ENCODE measurements at regions not wholly inside any gene's neighbourhood (a gene's known extent, or its start where the extent isn't known, plus 50 kb on each side); places are given as distances from the start of the nearest gene placed in this dataset.
"Not testable (repeated sequence)": the region's sequence is repeated elsewhere in the genome, so short reads cannot be mapped to it uniquely, and the experiment has no call there.

- Histone ChIP-seq H3K9me3 (ENCODE audit: control insufficient read depth in 4 of 4, insufficient read depth in 3 of 4, low read length in 3 of 4) (peaks cover 0 to 6% (median 0%) of the 10 kb centered on the region in 4 donors), H3K4me1 (ENCODE audit: control insufficient read depth in 5 of 5, insufficient read depth in 5 of 5, low read length in 5 of 5) (no peaks in the 10 kb centered on the region), H3K27me3 (ENCODE audit: control insufficient read depth in 3 of 3, insufficient read depth in 3 of 3, low read length in 2 of 3) (no peaks in the 10 kb centered on the region), H3K4me3 (no peak overlapping the region), H3K27ac (ENCODE audit: low read depth in 1 of 2, low read length in 1 of 2) (no peak overlapping the region), H3K36me3 (ENCODE audit: control insufficient read depth in 4 of 4, insufficient read depth in 4 of 4, low read length in 4 of 4) (no peaks in the 10 kb centered on the region), H3K9ac (ENCODE audit: insufficient read depth in 1 of 2, low read length in 2 of 2) (no peak overlapping the region)
- TF ChIP-seq CTCF (IDR thresholded peaks at IDR 0.05; ENCODE audit: control extremely low read depth, extremely low read depth): no peak
- no peak for DNase-seq
- ATAC-seq (ENCODE audit: insufficient read depth, low FRiP score): no peak
- WGBS, 2 donors: 66 to 69% methylated on average over 4 of the region's 4 CpGs
Observed at GRCh38 chr18:68164909-68165308, 550.0 kb downstream of the TMX3 start.

- not testable (repeated sequence) for ATAC-seq (ENCODE audit: insufficient read depth, low FRiP score); H3K4me3 ChIP-seq; H3K4me1 ChIP-seq (ENCODE audit: control insufficient read depth in 5 of 5, insufficient read depth in 5 of 5, low read length in 5 of 5); H3K27me3 ChIP-seq (ENCODE audit: control insufficient read depth in 3 of 3, insufficient read depth in 3 of 3, low read length in 2 of 3); H3K9ac ChIP-seq (ENCODE audit: insufficient read depth in 1 of 2, low read length in 2 of 2); H3K9me3 ChIP-seq (ENCODE audit: control insufficient read depth in 4 of 4, insufficient read depth in 3 of 4, low read length in 3 of 4); H3K36me3 ChIP-seq (ENCODE audit: control insufficient read depth in 4 of 4, insufficient read depth in 4 of 4, low read length in 4 of 4); DNase-seq; H3K27ac ChIP-seq (ENCODE audit: low read depth in 1 of 2, low read length in 1 of 2)
- WGBS, 2 donors: 77 to 80% methylated on average over 5 of the region's 5 CpGs
Observed at GRCh38 chr18:68153821-68154220, 561.1 kb downstream of the TMX3 start.

- Histone ChIP-seq H3K4me1 (ENCODE audit: control insufficient read depth in 5 of 5, insufficient read depth in 5 of 5, low read length in 5 of 5) (no peaks in the 10 kb centered on the region), H3K4me3 (no peak overlapping the region), H3K36me3 (ENCODE audit: control insufficient read depth in 4 of 4, insufficient read depth in 4 of 4, low read length in 4 of 4) (no peaks in the 10 kb centered on the region), H3K27ac (ENCODE audit: low read depth in 1 of 2, low read length in 1 of 2) (no peak overlapping the region), H3K27me3 (ENCODE audit: control insufficient read depth in 3 of 3, insufficient read depth in 3 of 3, low read length in 2 of 3) (no peaks in the 10 kb centered on the region), H3K9me3 (ENCODE audit: control insufficient read depth in 4 of 4, insufficient read depth in 3 of 4, low read length in 3 of 4) (peaks cover 0 to 2% (median 0%) of the 10 kb centered on the region in 4 donors), H3K9ac (ENCODE audit: insufficient read depth in 1 of 2, low read length in 2 of 2) (no peak overlapping the region)
- 71 to 75% methylated on average over 7 of the region's 7 CpGs for WGBS, 2 donors
- ATAC-seq (ENCODE audit: insufficient read depth, low FRiP score) (no peak), DNase-seq (no peak)
- no peak for TF ChIP-seq CTCF (IDR thresholded peaks at IDR 0.05; ENCODE audit: control extremely low read depth, extremely low read depth)
Observed at GRCh38 chr18:68152770-68153169, 562.1 kb downstream of the TMX3 start.

GRCh38 chr18:68150961-68151360, 563.9 kb downstream of the TMX3 start:
- 69 to 81% methylated on average over 2 of the region's 2 CpGs for WGBS, 2 donors
- no peak for TF ChIP-seq CTCF (IDR thresholded peaks at IDR 0.05; ENCODE audit: control extremely low read depth, extremely low read depth)
- DNase-seq (no peak), ATAC-seq (ENCODE audit: insufficient read depth, low FRiP score) (no peak)
- Histone ChIP-seq H3K9ac (ENCODE audit: insufficient read depth in 1 of 2, low read length in 2 of 2) (no peak overlapping the region), H3K27ac (ENCODE audit: low read depth in 1 of 2, low read length in 1 of 2) (no peak overlapping the region), H3K27me3 (ENCODE audit: control insufficient read depth in 3 of 3, insufficient read depth in 3 of 3, low read length in 2 of 3) (no peaks in the 10 kb centered on the region), H3K4me3 (no peak overlapping the region), H3K9me3 (ENCODE audit: control insufficient read depth in 4 of 4, insufficient read depth in 3 of 4, low read length in 3 of 4) (peaks cover 0 to 2% (median 0%) of the 10 kb centered on the region in 4 donors), H3K4me1 (ENCODE audit: control insufficient read depth in 5 of 5, insufficient read depth in 5 of 5, low read length in 5 of 5) (no peaks in the 10 kb centered on the region), H3K36me3 (ENCODE audit: control insufficient read depth in 4 of 4, insufficient read depth in 4 of 4, low read length in 4 of 4) (no peaks in the 10 kb centered on the region)

All from lung (tissue), 11 donors.